Nephron (organoid): ENCODE measurements at regions not wholly inside any gene's neighbourhood (a gene's known extent, or its start where the extent isn't known, plus 50 kb on each side); places are given as distances from the start of the nearest gene placed in this dataset.

Experiments used
- H3K27ac Mint-ChIP-seq, 3 experiments: 2 replicates each; pipeline ENCODE4 v1.8.0; 2020; ENCODE audit warnings: mixed read lengths in 3 of 3, mild to moderate bottlenecking in 2 of 3, moderate library complexity in 1 of 3
- H3K27me3 Mint-ChIP-seq: 2 replicates; pipeline ENCODE4 v1.8.0; 2021; ENCODE audit warnings: low read depth, mild to moderate bottlenecking, moderate library complexity, mixed read lengths
- H3K36me3 Mint-ChIP-seq: 2 replicates; pipeline ENCODE4 v1.8.0; 2020; ENCODE audit warnings: low read depth, mixed read lengths
- H3K4me1 Mint-ChIP-seq: 2 replicates; pipeline ENCODE4 v1.8.0; 2020; ENCODE audit warnings: mixed read lengths
- H3K4me3 Mint-ChIP-seq, 3 experiments: 2 replicates each; pipeline ENCODE4 v1.8.0; 2020; ENCODE audit warnings: mild to moderate bottlenecking in 3 of 3, mixed read lengths in 3 of 3, moderate library complexity in 2 of 3
- H3K9me3 Mint-ChIP-seq: 2 replicates; pipeline ENCODE4 v1.8.0; 2020; ENCODE audit warnings: mixed read lengths
- TF ChIP-seq, protein P1 (sequence below), 3 experiments: fragments of 200-600 bp; sonication (generic); IDR thresholded peaks; one replicate each; pipeline ENCODE4 v1.5.0; 2021; ENCODE audit warnings: antibody characterized with exemption in 3 of 3; ENCODE audit not compliant: unreplicated experiment in 3 of 3

DNA sequence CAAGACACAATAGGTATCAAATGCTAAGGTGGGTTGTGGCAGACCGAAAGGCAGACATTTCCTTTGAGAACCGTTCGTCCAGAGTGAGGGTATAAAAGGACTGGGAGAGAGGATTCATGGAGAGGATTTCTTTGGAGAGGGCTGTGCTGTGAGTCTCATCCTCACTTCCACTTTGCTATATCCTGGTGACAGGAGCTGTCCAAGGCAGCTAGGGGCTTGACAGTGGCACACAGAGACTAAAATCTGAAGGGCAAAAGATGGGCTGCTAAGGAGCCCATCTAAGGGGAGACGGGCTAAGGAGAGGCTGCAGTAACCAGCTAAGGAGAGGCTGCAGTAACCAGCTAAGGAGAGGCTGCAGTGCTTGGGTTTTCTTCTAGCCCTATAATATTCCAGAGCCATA is 214.0 kb upstream of the ADRA1B start:
- H3K4me1 Mint-ChIP-seq = peaks cover 14% of the 10 kb centered on the region
- H3K9me3 Mint-ChIP-seq = peaks cover 5% of the 10 kb centered on the region
- TF ChIP-seq, protein P1, sequence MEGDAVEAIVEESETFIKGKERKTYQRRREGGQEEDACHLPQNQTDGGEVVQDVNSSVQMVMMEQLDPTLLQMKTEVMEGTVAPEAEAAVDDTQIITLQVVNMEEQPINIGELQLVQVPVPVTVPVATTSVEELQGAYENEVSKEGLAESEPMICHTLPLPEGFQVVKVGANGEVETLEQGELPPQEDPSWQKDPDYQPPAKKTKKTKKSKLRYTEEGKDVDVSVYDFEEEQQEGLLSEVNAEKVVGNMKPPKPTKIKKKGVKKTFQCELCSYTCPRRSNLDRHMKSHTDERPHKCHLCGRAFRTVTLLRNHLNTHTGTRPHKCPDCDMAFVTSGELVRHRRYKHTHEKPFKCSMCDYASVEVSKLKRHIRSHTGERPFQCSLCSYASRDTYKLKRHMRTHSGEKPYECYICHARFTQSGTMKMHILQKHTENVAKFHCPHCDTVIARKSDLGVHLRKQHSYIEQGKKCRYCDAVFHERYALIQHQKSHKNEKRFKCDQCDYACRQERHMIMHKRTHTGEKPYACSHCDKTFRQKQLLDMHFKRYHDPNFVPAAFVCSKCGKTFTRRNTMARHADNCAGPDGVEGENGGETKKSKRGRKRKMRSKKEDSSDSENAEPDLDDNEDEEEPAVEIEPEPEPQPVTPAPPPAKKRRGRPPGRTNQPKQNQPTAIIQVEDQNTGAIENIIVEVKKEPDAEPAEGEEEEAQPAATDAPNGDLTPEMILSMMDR (IDR thresholded peaks at IDR 0.05; ENCODE audit: unreplicated experiment in 3 of 3) = no peak
- H3K27me3 Mint-ChIP-seq = peaks cover 4% of the 10 kb centered on the region
- H3K27ac Mint-ChIP-seq = no peak overlapping the region
- H3K36me3 Mint-ChIP-seq = peaks cover 3% of the 10 kb centered on the region
- H3K4me3 Mint-ChIP-seq = no peak overlapping the region

DNA sequence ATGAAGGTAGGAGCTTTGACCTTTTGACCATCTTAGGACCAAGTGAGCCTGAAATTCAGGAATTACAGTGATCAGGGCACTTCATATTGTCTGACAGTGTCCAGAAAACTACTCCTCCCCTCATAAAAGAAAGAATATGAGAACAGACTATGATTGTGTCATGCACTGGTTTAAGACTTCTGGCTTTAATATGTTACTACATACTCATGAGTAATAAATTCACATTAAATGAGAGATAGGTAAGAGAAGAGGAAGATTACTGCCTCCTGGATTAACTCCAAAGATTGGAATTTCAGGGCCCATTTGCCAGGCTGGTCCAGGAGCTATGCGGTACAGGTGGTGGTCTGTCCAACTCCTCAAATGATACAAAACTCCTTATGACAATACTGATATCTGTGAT is 213.5 kb upstream of the ADRA1B start:
- H3K9me3 Mint-ChIP-seq = peaks cover 9% of the 10 kb centered on the region
- H3K36me3 Mint-ChIP-seq = peaks cover 3% of the 10 kb centered on the region
- peaks cover 10% of the 10 kb centered on the region for H3K4me1 Mint-ChIP-seq
- H3K27me3 Mint-ChIP-seq = peaks cover 4% of the 10 kb centered on the region
- H3K27ac Mint-ChIP-seq = no peak overlapping the region
- TF ChIP-seq, protein P1 (IDR thresholded peaks at IDR 0.05; ENCODE audit: unreplicated experiment in 3 of 3) = no peak
- H3K4me3 Mint-ChIP-seq = no peak overlapping the region

DNA sequence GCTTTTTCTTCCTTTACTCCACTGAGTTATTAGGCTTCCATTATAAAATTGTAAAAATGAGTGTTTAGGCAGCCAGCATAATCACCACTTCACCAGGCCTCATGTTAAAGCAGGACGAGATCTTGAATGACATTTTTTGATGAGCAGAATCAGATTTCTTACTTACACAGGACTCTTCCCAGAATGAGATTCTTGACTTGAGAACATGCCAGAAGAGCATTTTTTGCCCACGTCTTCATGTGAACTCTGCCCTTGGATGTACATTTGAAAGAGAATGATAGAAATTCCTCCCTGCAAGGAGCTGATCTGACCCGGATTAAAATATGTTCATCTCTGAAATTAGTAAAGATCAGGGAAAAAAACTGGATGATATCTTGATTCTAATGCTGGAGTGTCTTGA is 212.1 kb upstream of the ADRA1B start:
- Mint-ChIP-seq H3K4me1 (no peaks in the 10 kb centered on the region), H3K9me3 (peaks cover 12% of the 10 kb centered on the region)
- TF ChIP-seq, protein P1 (IDR thresholded peaks at IDR 0.05; ENCODE audit: unreplicated experiment in 3 of 3) = no peak

DNA sequence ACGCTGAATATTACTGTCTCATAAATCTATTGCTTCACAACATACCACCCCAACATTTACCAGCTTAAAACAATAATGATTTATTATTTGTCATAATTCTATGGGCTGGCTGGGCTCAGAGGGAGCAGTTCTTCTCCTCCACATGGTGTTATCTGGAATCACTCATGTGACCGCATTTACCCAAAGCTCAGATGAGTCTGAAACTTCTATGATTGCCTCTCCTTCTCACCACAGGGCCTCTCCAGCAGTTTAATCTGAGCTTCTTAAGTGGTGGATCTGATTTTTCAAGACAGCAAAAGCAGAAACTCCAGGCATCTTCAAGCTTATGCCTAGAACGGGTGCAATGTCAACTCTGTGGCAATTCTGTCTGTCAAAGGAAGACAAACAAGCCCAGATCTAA is 210.3 kb upstream of the ADRA1B start:
- peaks cover 3% of the 10 kb centered on the region for H3K36me3 Mint-ChIP-seq
- no peak overlapping the region for H3K27ac Mint-ChIP-seq
- TF ChIP-seq, protein P1 (IDR thresholded peaks at IDR 0.05; ENCODE audit: unreplicated experiment in 3 of 3) = no peak
- H3K4me3 Mint-ChIP-seq = no peak overlapping the region
- H3K4me1 Mint-ChIP-seq = no peaks in the 10 kb centered on the region
- H3K27me3 Mint-ChIP-seq = peaks cover 14% of the 10 kb centered on the region
- H3K9me3 Mint-ChIP-seq = peaks cover 12% of the 10 kb centered on the region

More for the DNA sequence above, 212.1 kb upstream of the ADRA1B start:
- Mint-ChIP-seq H3K27me3 (peaks cover 7% of the 10 kb centered on the region), H3K27ac (no peak overlapping the region), H3K36me3 (peaks cover 3% of the 10 kb centered on the region), H3K4me3 (no peak overlapping the region)

DNA sequence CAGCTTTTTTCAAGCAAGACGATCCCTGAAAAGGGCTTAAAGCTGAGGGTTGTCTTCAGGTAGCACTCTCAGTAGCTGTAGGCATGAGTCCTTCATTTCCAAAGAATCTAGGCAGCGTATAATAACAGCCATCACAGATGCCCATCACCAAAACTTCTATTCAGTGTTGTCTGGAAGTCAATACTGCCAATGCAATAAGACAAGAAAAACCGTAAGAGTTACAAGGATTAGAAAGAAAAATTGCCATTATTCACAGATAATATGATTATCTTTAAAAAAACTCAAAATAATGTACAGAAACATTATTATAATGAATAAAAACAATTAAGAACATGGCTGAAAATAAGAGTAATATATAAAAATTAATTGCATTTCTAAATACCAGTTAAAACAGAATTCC is 208.2 kb upstream of the ADRA1B start:
- Mint-ChIP-seq H3K27ac (no peak overlapping the region), H3K4me1 (no peaks in the 10 kb centered on the region), H3K36me3 (peaks cover 3% of the 10 kb centered on the region), H3K27me3 (peaks cover 14% of the 10 kb centered on the region), H3K9me3 (peaks cover 12% of the 10 kb centered on the region), H3K4me3 (no peak overlapping the region)
- TF ChIP-seq, protein P1 (IDR thresholded peaks at IDR 0.05; ENCODE audit: unreplicated experiment in 3 of 3) = no peak

DNA sequence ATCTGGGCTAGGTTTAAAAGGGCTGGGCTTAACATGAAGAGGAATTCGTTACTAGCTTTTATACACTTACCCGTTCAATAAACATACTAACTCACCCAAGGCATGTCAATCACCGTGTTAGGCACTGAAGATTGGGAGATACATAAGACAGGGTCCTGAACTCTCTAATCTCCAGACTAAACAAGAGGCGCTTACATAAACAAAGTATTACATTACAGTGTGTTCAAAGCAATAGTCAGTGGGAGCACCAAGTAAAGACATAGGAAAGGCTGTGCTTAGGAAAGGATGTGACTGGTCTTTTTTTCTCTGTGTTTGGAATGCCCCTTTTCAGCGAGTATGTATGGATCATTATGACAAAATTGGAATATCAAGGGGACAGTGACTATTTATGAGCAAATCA is 203.6 kb upstream of the ADRA1B start:
- TF ChIP-seq, protein P1 (IDR thresholded peaks at IDR 0.05; ENCODE audit: unreplicated experiment in 3 of 3) = no peak
- H3K27me3 Mint-ChIP-seq = peaks cover 22% of the 10 kb centered on the region
- H3K4me1 Mint-ChIP-seq = no peaks in the 10 kb centered on the region
- H3K27ac Mint-ChIP-seq = no peak overlapping the region
- no peak overlapping the region for H3K4me3 Mint-ChIP-seq
- no peaks in the 10 kb centered on the region for H3K36me3 Mint-ChIP-seq
- peaks cover 15% of the 10 kb centered on the region for H3K9me3 Mint-ChIP-seq
